ENCODE measurements at regions not wholly inside any gene's neighbourhood (a gene's known extent, or its start where the extent isn't known, plus 50 kb on each side); places are given as distances from the start of the nearest gene placed in this dataset.
"Not testable (repeated sequence)": the region's sequence is repeated elsewhere in the genome, so short reads cannot be mapped to it uniquely, and the experiment has no call there.

- no peak for DNase-seq
Observed at GRCh38 chr10:133019651-133020050, 68.1 kb upstream of the ADGRA1 start.

GRCh38 chr10:133019191-133019590 lies 68.5 kb upstream of the ADGRA1 start:
- DNase-seq = no peak

- no peak for DNase-seq
Observed at GRCh38 chr10:133018491-133018890, 69.2 kb upstream of the ADGRA1 start.

GRCh38 chr10:133017203-133017601 lies 70.5 kb upstream of the ADGRA1 start:
- no peak for DNase-seq

- no peak for DNase-seq
Observed at GRCh38 chr10:133016493-133017202, 71.1 kb upstream of the ADGRA1 start.

- DNase-seq = no peak
Observed at GRCh38 chr10:133015816-133016462, 71.8 kb upstream of the ADGRA1 start.

GRCh38 chr10:133015321-133015720 lies 72.4 kb upstream of the ADGRA1 start:
- DNase-seq = no peak

GRCh38 chr10:133014416-133015210 lies 72.2 kb upstream of the CFAP46 start:
- no peak for DNase-seq

GRCh38 chr10:133013463-133013862 lies 71.1 kb upstream of the CFAP46 start:
- no peak for DNase-seq

GRCh38 chr10:133012573-133013359 lies 70.4 kb upstream of the CFAP46 start:
- no peak for DNase-seq

GRCh38 chr10:133011882-133012281 lies 69.5 kb upstream of the CFAP46 start:
- DNase-seq = no peak

GRCh38 chr10:133011393-133011792 lies 69.0 kb upstream of the CFAP46 start:
- not testable (repeated sequence) for DNase-seq

GRCh38 chr10:133010843-133011179 lies 68.4 kb upstream of the CFAP46 start:
- not testable (repeated sequence) for DNase-seq

GRCh38 chr10:133010095-133010842 lies 67.9 kb upstream of the CFAP46 start:
- no peak for DNase-seq

- DNase-seq = no peak
Observed at GRCh38 chr10:133009218-133009950, 67.0 kb upstream of the CFAP46 start.

- DNase-seq = no peak
Observed at GRCh38 chr10:133008736-133009135, 66.4 kb upstream of the CFAP46 start.

- DNase-seq = no peak
Observed at GRCh38 chr10:133008196-133008595, 65.8 kb upstream of the CFAP46 start.

- DNase-seq = no peak
Observed at GRCh38 chr10:133007360-133007858, 65.0 kb upstream of the CFAP46 start.

- DNase-seq = no peak
Observed at GRCh38 chr10:133006806-133007205, 64.4 kb upstream of the CFAP46 start.

GRCh38 chr10:133006202-133006601 lies 63.8 kb upstream of the CFAP46 start:
- no peak for DNase-seq

GRCh38 chr10:133004478-133004877 lies 62.1 kb upstream of the CFAP46 start:
- no peak for DNase-seq
